H9 (cell line): ENCODE measurements at regions not wholly inside any gene's neighbourhood (a gene's known extent, or its start where the extent isn't known, plus 50 kb on each side); places are given as distances from the start of the nearest gene placed in this dataset.
A peak's percentile ranks its signal among the peaks of the same experiment; 100 is the strongest.
"Not testable (repeated sequence)": the region's sequence is repeated elsewhere in the genome, so short reads cannot be mapped to it uniquely, and the experiment has no call there.

Experiments used
- DNase-seq: peaks from one replicate; pipeline ENCODE4 v3.0.0-alpha.2; 2017
- H2AFZ ChIP-seq: one replicate; pipeline ENCODE4 v1.6.1; 2013; ENCODE audit warnings: mild to moderate bottlenecking, low read length, control low read depth, moderate library complexity
- H2AK5ac ChIP-seq: 2 replicates; pipeline ENCODE4 v1.6.1; 2013; ENCODE audit warnings: low read length, control low read depth, mixed read lengths; ENCODE audit not compliant: insufficient read length
- H2BK120ac ChIP-seq: one replicate; pipeline ENCODE4 v1.6.1; 2013; ENCODE audit warnings: low read depth, mild to moderate bottlenecking, low read length, control low read depth, inconsistent platforms; ENCODE audit not compliant: poor library complexity, severe bottlenecking
- H2BK12ac ChIP-seq: 2 replicates; pipeline ENCODE4 v1.6.1; 2013; ENCODE audit warnings: low read length, control low read depth, mixed read lengths, low read depth; ENCODE audit not compliant: insufficient read length
- H2BK15ac ChIP-seq: 2 replicates; pipeline ENCODE4 v1.6.1; 2013; ENCODE audit warnings: low read depth, low read length, control low read depth
- H2BK20ac ChIP-seq: one replicate; pipeline ENCODE4 v1.6.1; 2013; ENCODE audit warnings: low read depth, mild to moderate bottlenecking, low read length, control low read depth, inconsistent platforms; ENCODE audit not compliant: poor library complexity, severe bottlenecking
- H2BK5ac ChIP-seq: 2 replicates; pipeline ENCODE4 v1.6.1; 2013; ENCODE audit warnings: low read length, control low read depth, mixed read lengths; ENCODE audit not compliant: insufficient read length
- H3K14ac ChIP-seq: 2 replicates; pipeline ENCODE4 v1.6.1; 2013; ENCODE audit warnings: low read length, control low read depth; ENCODE audit not compliant: insufficient read depth
- H3K18ac ChIP-seq: 2 replicates; pipeline ENCODE4 v1.6.1; 2013; ENCODE audit warnings: low read depth, mild to moderate bottlenecking, mixed read lengths, low read length, control low read depth; ENCODE audit not compliant: insufficient read length
- H3K23ac ChIP-seq: 2 replicates; pipeline ENCODE4 v1.6.1; 2013; ENCODE audit warnings: low read length, control low read depth, mixed read lengths, low read depth; ENCODE audit not compliant: insufficient read length
- H3K23me2 ChIP-seq: 2 replicates; pipeline ENCODE4 v1.6.1; 2013; ENCODE audit warnings: low read depth, mild to moderate bottlenecking, mixed read lengths, low read length, control low read depth; ENCODE audit not compliant: insufficient read length, poor library complexity, severe bottlenecking
- H3K27ac ChIP-seq: 2 replicates; pipeline ENCODE4 v1.5.1; 2013; ENCODE audit warnings: low read length, control low read depth, mixed read lengths, low read depth; ENCODE audit not compliant: insufficient read length
- H3K27me3 ChIP-seq: 2 replicates; pipeline ENCODE4 v1.6.1; 2013; ENCODE audit warnings: low read length, control low read depth, inconsistent platforms; ENCODE audit not compliant: insufficient read depth
- H3K4ac ChIP-seq: 2 replicates; pipeline ENCODE4 v1.6.1; 2013; ENCODE audit warnings: low read depth, mild to moderate bottlenecking, control low read depth, inconsistent platforms, low read length, moderate library complexity
- H3K4me1 ChIP-seq: 2 replicates; pipeline ENCODE4 v1.6.1; 2013; ENCODE audit warnings: low read length, control low read depth, inconsistent platforms; ENCODE audit not compliant: insufficient read depth
- H3K4me2 ChIP-seq: 2 replicates; pipeline ENCODE4 v1.6.1; 2013; ENCODE audit warnings: low read length, control low read depth, mixed read lengths; ENCODE audit not compliant: insufficient read length, insufficient read depth
- H3K56ac ChIP-seq: 2 replicates; pipeline ENCODE4 v1.6.1; 2013; ENCODE audit warnings: low read depth, mild to moderate bottlenecking, mixed read lengths, low read length, control low read depth; ENCODE audit not compliant: insufficient read length
- H3K79me1 ChIP-seq: 2 replicates; pipeline ENCODE4 v1.6.1; 2013; ENCODE audit warnings: low read depth, mild to moderate bottlenecking, moderate library complexity, low read length, control low read depth, inconsistent platforms; ENCODE audit not compliant: insufficient read depth, poor library complexity, severe bottlenecking
- H3K79me2 ChIP-seq: 2 replicates; pipeline ENCODE4 v1.6.1; 2013; ENCODE audit warnings: low read length, control low read depth, inconsistent platforms; ENCODE audit not compliant: insufficient read depth
- H3K9ac ChIP-seq: 2 replicates; pipeline ENCODE4 v1.6.1; 2013; ENCODE audit warnings: low read length, control low read depth, mixed read lengths; ENCODE audit not compliant: insufficient read length; ENCODE audit errors: extremely low read depth
- H3K9me3 ChIP-seq: one replicate; pipeline ENCODE4 v1.6.1; 2013; ENCODE audit warnings: low read depth, low read length, inconsistent platforms; ENCODE audit not compliant: control insufficient read depth
- H3T11ph ChIP-seq: one replicate; pipeline ENCODE4 v1.6.1; 2013; ENCODE audit warnings: mild to moderate bottlenecking, low read length, control low read depth, inconsistent platforms
- H4K20me1 ChIP-seq: one replicate; pipeline ENCODE4 v1.6.1; 2013; ENCODE audit not compliant: control insufficient read depth, insufficient read length, insufficient read depth
- H4K5ac ChIP-seq: 2 replicates; pipeline ENCODE4 v1.6.1; 2013; ENCODE audit warnings: low read depth, mild to moderate bottlenecking, mixed read lengths, low read length, control low read depth; ENCODE audit not compliant: insufficient read length
- H4K8ac ChIP-seq: replicated peaks from 2 replicates; pipeline ENCODE4 v1.6.1; 2013; ENCODE audit warnings: low read length, control low read depth, mixed read lengths, low read depth; ENCODE audit not compliant: insufficient read length
- H4K91ac ChIP-seq: 2 replicates; pipeline ENCODE4 v1.6.1; 2013; ENCODE audit warnings: low read depth, mild to moderate bottlenecking, moderate library complexity, mixed read lengths, low read length, control low read depth; ENCODE audit not compliant: insufficient read length
- H3K27ac Mint-ChIP-seq, 3 experiments: 2 replicates in 2 of 3; 3 replicates in 1 of 3; pipeline ENCODE4 v1.8.0; 2020 to 2021; ENCODE audit warnings: mixed read lengths in 3 of 3, mild to moderate bottlenecking in 1 of 3, moderate library complexity in 1 of 3
- H3K27me3 Mint-ChIP-seq: 2 replicates; pipeline ENCODE4 v1.8.0; 2021; ENCODE audit warnings: low read depth, mild to moderate bottlenecking, moderate library complexity, mixed read lengths
- H3K36me3 Mint-ChIP-seq, 3 experiments: 2 replicates in 2 of 3; 3 replicates in 1 of 3; pipeline ENCODE4 v1.8.0; 2020 to 2021; ENCODE audit warnings: low read depth in 3 of 3, mixed read lengths in 3 of 3; ENCODE audit not compliant: insufficient read depth in 1 of 3
- H3K4me1 Mint-ChIP-seq, 2 experiments: 2 replicates each; pipeline ENCODE4 v1.8.0; 2020; ENCODE audit warnings: mixed read lengths in 2 of 2
- H3K4me3 Mint-ChIP-seq, 2 experiments: 2 replicates in 1 of 2; 3 replicates in 1 of 2; pipeline ENCODE4 v1.8.0; 2020 to 2021; ENCODE audit warnings: mild to moderate bottlenecking in 2 of 2, mixed read lengths in 2 of 2, moderate library complexity in 1 of 2
- H3K9me3 Mint-ChIP-seq, 2 experiments: 2 replicates in 1 of 2; 3 replicates in 1 of 2; pipeline ENCODE4 v1.8.0; 2020; ENCODE audit warnings: mild to moderate bottlenecking in 2 of 2, mixed read lengths in 2 of 2, moderate library complexity in 1 of 2
- WGBS: extraction: QIAGEN DNeasy Blood & Tissue Kit; methylation state at CpG from one replicate; pipeline ENCODE4 v1.1.7; 2013; ENCODE audit warnings: missing lambda C conversion rate, low lambda C conversion rate, mixed read lengths; ENCODE audit not compliant: insufficient read length; ENCODE audit errors: extremely low coverage; 5-methylcytosine and 5-hydroxymethylcytosine counted together

- no CpG with 5 or more reads among the region's 5 CpGs for WGBS
- not testable (repeated sequence) for H2AK5ac ChIP-seq, H3K27ac ChIP-seq, H3K23ac ChIP-seq, H3K14ac ChIP-seq, H3K23me2 ChIP-seq, H2BK15ac ChIP-seq, H2BK120ac ChIP-seq, H3K27me3 Mint-ChIP-seq, H3K9me3 Mint-ChIP-seq, H4K8ac ChIP-seq, H2BK5ac ChIP-seq, H3K36me3 Mint-ChIP-seq, H4K5ac ChIP-seq, H3K27me3 ChIP-seq, H3K4me3 Mint-ChIP-seq, H2AFZ ChIP-seq, H3K4ac ChIP-seq, H3K79me2 ChIP-seq, H3K4me1 ChIP-seq, H3K79me1 ChIP-seq, H3K18ac ChIP-seq, H3K9ac ChIP-seq, H3K56ac ChIP-seq, H4K91ac ChIP-seq, H4K20me1 ChIP-seq, H2BK20ac ChIP-seq, H3K9me3 ChIP-seq, H3K4me2 ChIP-seq, H2BK12ac ChIP-seq, H3T11ph ChIP-seq, H3K4me1 Mint-ChIP-seq
- DNase-seq, result peak; percentile 19
- H3K27ac Mint-ChIP-seq, result peak overlapping the region in 1 of 3 experiments; percentile 74; a peak in 2 of 7 replicates
These were observed 127.6 kb downstream of the LRRC37A3 start for GRCh38 chr17:64791691-64792090.

DNA sequence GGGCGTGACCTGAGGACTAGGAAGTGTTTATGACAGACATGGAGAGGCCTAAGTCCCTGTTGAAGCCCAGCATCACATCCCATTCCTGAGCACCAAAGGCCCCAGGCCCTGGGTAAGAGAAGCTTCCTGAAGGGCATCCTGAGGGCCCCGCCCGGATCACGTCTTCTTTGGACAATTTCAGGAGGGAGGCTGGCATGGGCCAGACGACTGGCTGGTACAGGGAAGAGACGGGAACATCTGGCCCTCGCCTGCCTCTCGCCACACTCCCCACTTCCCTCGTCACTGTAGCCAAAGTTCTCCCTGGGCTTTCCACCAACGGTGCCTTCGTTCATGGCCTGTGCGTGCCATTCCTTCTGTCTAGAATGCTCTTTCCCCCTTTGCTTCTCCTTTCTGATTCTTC lies 128.1 kb downstream of the LRRC37A3 start:
- not testable (repeated sequence) for H3K27me3 ChIP-seq, H3K9me3 ChIP-seq, H3K9ac ChIP-seq, H3K18ac ChIP-seq, H3K23ac ChIP-seq, H2BK20ac ChIP-seq, H4K91ac ChIP-seq, H4K20me1 ChIP-seq, H3K4me1 ChIP-seq, H4K5ac ChIP-seq, H3K4me3 Mint-ChIP-seq, H3K9me3 Mint-ChIP-seq, H3K4me2 ChIP-seq, H3K4me1 Mint-ChIP-seq, H2BK15ac ChIP-seq, H3K27ac Mint-ChIP-seq, H3K36me3 Mint-ChIP-seq, H3K27ac ChIP-seq, H3K4ac ChIP-seq, H2BK120ac ChIP-seq, H3K79me2 ChIP-seq, H3K56ac ChIP-seq, H2AK5ac ChIP-seq, H3T11ph ChIP-seq, H2AFZ ChIP-seq, H2BK5ac ChIP-seq, H3K79me1 ChIP-seq, H3K23me2 ChIP-seq, H3K27me3 Mint-ChIP-seq, H4K8ac ChIP-seq, H3K14ac ChIP-seq, H2BK12ac ChIP-seq
- peak; percentile 19 for DNase-seq
- no CpG with 5 or more reads among the region's 12 CpGs for WGBS
